Heart left ventricle (tissue), 13 donors: ENCODE measurements at regions not wholly inside any gene's neighbourhood (a gene's known extent, or its start where the extent isn't known, plus 50 kb on each side); places are given as distances from the start of the nearest gene placed in this dataset.

Experiments
- CTCF ChIP-seq, 12 donors: fragments of 200-600 bp; sonication (generic) in 4 of 12; IDR thresholded peaks; one replicate each; pipeline versions ENCODE4 v1.5.0 to v1.8.0; 2018 to 2022; ENCODE audit warnings: antibody characterized with exemption in 12 of 12, mild to moderate bottlenecking in 5 of 12
- POLR2A ChIP-seq, 2 donors: fragments of 450-650 bp; IDR thresholded peaks; one replicate each; pipeline ENCODE4 v1.6.1; 2017; ENCODE audit warnings: antibody characterized with exemption in 2 of 2, mild to moderate bottlenecking in 2 of 2, moderate library complexity in 2 of 2
- donor health status: ischemic (EF 13 %, LVEDD 7.1; RV severe dilation, severe dysfunction).
- donor health status: DM: no; HTN: yes; CAD: no.
- donor health status: DM: no; HTN: no; CAD: no.
- donor health status: ischemic (EF 25% LVEDD 6.9; RV normal size, moderate dysfunction).
- donor health status: ischemic (EF 25% LVEDD 5.7; RV mildly dilated, moderate dysfunction).
- donor health status: ischemic (EF 35%, LVEDD 5.7; RV mildly dilated, moderate dysfunction).
- donor health status: nonischemic (EF 11% LVEDD 7.7; RV severe dilation, severe dysfunction).
- donor health status: DM: yes; HTN: yes; CAD: no.
- donor health status: PGD.
- donor health status: ischemic (EF 29% LVEDD 5.4; RV normal size, mild dysfunction).
- donor health status: nonischemic (EF 23%, LVEDD 6.1; RV moderate dilation, normal function).

DNA sequence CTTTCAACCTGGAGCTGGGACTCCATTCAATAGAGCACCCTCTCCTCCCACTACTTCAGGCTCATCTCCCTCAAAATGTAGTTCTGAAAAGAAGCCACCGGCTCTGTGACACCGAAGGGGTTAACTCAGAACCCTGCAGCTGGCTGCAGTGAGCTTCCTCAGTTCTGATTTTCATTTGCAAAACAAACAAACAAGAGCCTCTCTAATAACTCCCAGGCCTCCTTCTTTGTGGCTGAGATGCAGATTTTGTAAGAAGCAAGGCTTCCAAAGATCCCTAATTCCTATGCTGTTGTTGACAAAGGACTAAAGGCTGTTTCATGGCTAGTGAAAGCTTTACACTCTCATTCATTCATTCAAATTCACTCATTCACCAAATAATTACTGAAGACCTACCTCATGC lies 333.4 kb upstream of the TBX3 start:
- TF ChIP-seq CTCF (IDR thresholded peaks at IDR 0.05) (no peak), POLR2A (IDR thresholded peaks at IDR 0.05) (no peak)
